Midbrain (tissue), 1 donor: ENCODE measurements at regions not wholly inside any gene's neighbourhood (a gene's known extent, or its start where the extent isn't known, plus 50 kb on each side); places are given as distances from the start of the nearest gene placed in this dataset.

Experiments
- DNase-seq: peaks from one replicate; lab custom pipeline; 2025; lab: John Stamatoyannopoulos, UW

GRCh38 chr2:204329016-204329415, 216.3 kb upstream of the PARD3B start:
- DNase-seq: no peak

- DNase-seq: no peak
Observed at GRCh38 chr2:204329532-204329931, 215.7 kb upstream of the PARD3B start.

- DNase-seq: no peak
Observed at GRCh38 chr2:204331180-204331579, 214.1 kb upstream of the PARD3B start.

GRCh38 chr2:204331988-204332387, 213.3 kb upstream of the PARD3B start:
- no peak for DNase-seq

GRCh38 chr2:204332706-204333105, 212.6 kb upstream of the PARD3B start:
- no peak for DNase-seq

GRCh38 chr2:204333861-204334260, 211.4 kb upstream of the PARD3B start:
- no peak for DNase-seq

GRCh38 chr2:204335451-204336058, 209.7 kb upstream of the PARD3B start:
- DNase-seq: no peak

GRCh38 chr2:204336153-204336744, 209.0 kb upstream of the PARD3B start:
- DNase-seq: no peak

GRCh38 chr2:204337638-204338037, 207.6 kb upstream of the PARD3B start:
- no peak for DNase-seq

- no peak for DNase-seq
Observed at GRCh38 chr2:204339212-204339715, 206.0 kb upstream of the PARD3B start.

GRCh38 chr2:204340511-204340910, 204.8 kb upstream of the PARD3B start:
- DNase-seq: no peak

- no peak for DNase-seq
Observed at GRCh38 chr2:204341887-204342276, 203.4 kb upstream of the PARD3B start.

GRCh38 chr2:204343685-204344084, 201.6 kb upstream of the PARD3B start:
- no peak for DNase-seq

- DNase-seq: no peak
Observed at GRCh38 chr2:204344119-204344518, 201.2 kb upstream of the PARD3B start.

- no peak for DNase-seq
Observed at GRCh38 chr2:204346906-204347305, 198.4 kb upstream of the PARD3B start.

GRCh38 chr2:204353823-204354222, 191.5 kb upstream of the PARD3B start:
- no peak for DNase-seq

GRCh38 chr2:204354442-204354856, 190.8 kb upstream of the PARD3B start:
- no peak for DNase-seq

GRCh38 chr2:204355688-204356087, 189.6 kb upstream of the PARD3B start:
- DNase-seq: no peak

- no peak for DNase-seq
Observed at GRCh38 chr2:204356151-204356641, 189.1 kb upstream of the PARD3B start.

- no peak for DNase-seq
Observed at GRCh38 chr2:204357286-204357685, 188.0 kb upstream of the PARD3B start.

GRCh38 chr2:204359076-204359475, 186.2 kb upstream of the PARD3B start:
- no peak for DNase-seq

GRCh38 chr2:204360218-204361007, 184.9 kb upstream of the PARD3B start:
- no peak for DNase-seq

GRCh38 chr2:204361738-204362137, 183.5 kb upstream of the PARD3B start:
- no peak for DNase-seq
